BJ (cell line): ENCODE measurements at regions not wholly inside any gene's neighbourhood (a gene's known extent, or its start where the extent isn't known, plus 50 kb on each side); places are given as distances from the start of the nearest gene placed in this dataset.

Experiments used
- CTCF ChIA-PET: fragments of 350-600 bp; formaldehyde crosslinking; extraction: SDS; loops from one replicate; lab custom pipeline; 2021; ENCODE audit warnings: antibody characterized with exemption, inconsistent platforms; lab: Yijun Ruan, JAX
- POLR2A ChIA-PET: fragments of 300-600 bp; sonication (Branson Sonifier 250); formaldehyde crosslinking; extraction: SDS; loops from one replicate; lab custom pipeline; 2021; ENCODE audit warnings: antibody characterized with exemption; lab: Charles Lee
- DNase-seq: peaks from one replicate; pipeline ENCODE4 v3.0.0-alpha.2; 2011; ENCODE audit warnings: low read depth
- H3K27me3 ChIP-seq: 2 replicates; pipeline ENCODE4 v1.6.0; 2011; ENCODE audit warnings: low read length; ENCODE audit not compliant: control insufficient read depth, insufficient read depth
- H3K36me3 ChIP-seq: 2 replicates; pipeline ENCODE4 v1.5.1; 2011; ENCODE audit warnings: low read length; ENCODE audit not compliant: control insufficient read depth, insufficient read depth
- H3K4me3 ChIP-seq: 2 replicates; pipeline ENCODE4 v1.5.1; 2011; ENCODE audit warnings: low read depth, mild to moderate bottlenecking, control low read depth, low read length
- TF ChIP-seq, protein P1 (sequence below): IDR thresholded peaks from 2 replicates; pipeline ENCODE4 v1.5.1; 2011; ENCODE audit warnings: low read depth, mild to moderate bottlenecking, control low read depth, inconsistent platforms, low read length, moderate library complexity; ENCODE audit not compliant: insufficient read depth

- Histone ChIP-seq H3K36me3 (no peaks in the 10 kb centered on the region), H3K4me3 (no peak overlapping the region), H3K27me3 (no peaks in the 10 kb centered on the region)
- CTCF ChIA-PET: interaction anchor here (0.6 kb wide), 1 partner anchor 926 kb away, joined by 3 read pairs; no protein-coding TSS in a partner anchor
- DNase-seq: no peak
- TF ChIP-seq, protein P1, sequence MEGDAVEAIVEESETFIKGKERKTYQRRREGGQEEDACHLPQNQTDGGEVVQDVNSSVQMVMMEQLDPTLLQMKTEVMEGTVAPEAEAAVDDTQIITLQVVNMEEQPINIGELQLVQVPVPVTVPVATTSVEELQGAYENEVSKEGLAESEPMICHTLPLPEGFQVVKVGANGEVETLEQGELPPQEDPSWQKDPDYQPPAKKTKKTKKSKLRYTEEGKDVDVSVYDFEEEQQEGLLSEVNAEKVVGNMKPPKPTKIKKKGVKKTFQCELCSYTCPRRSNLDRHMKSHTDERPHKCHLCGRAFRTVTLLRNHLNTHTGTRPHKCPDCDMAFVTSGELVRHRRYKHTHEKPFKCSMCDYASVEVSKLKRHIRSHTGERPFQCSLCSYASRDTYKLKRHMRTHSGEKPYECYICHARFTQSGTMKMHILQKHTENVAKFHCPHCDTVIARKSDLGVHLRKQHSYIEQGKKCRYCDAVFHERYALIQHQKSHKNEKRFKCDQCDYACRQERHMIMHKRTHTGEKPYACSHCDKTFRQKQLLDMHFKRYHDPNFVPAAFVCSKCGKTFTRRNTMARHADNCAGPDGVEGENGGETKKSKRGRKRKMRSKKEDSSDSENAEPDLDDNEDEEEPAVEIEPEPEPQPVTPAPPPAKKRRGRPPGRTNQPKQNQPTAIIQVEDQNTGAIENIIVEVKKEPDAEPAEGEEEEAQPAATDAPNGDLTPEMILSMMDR: no peak
- POLR2A ChIA-PET: no interaction called here
Observed at GRCh38 chr4:109359040-109359646, 56.7 kb upstream of the COL25A1 start.

DNA sequence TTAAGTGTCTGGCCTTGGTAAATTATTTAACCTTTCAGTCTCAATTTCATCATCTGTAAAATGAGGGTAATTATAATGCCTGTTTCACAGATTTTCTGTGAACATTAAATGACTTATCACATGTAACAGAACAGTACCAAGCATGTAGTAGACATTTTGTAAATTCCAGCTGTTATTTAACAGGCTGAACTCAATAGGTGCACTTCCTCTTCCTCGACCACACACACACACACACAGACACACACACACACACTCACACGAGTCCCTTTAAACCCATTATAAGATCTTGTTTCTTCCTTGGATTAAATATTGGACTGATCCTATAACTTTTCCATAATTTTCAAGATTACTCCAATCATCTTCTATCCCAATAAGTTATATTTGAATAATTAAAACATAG, 53.4 kb upstream of the COL25A1 start:
- CTCF ChIA-PET: no interaction called here
- Histone ChIP-seq H3K36me3 (no peaks in the 10 kb centered on the region), H3K4me3 (no peak overlapping the region), H3K27me3 (no peaks in the 10 kb centered on the region)
- TF ChIP-seq, protein P1: no peak
- no peak for DNase-seq
- POLR2A ChIA-PET: no interaction called here

DNA sequence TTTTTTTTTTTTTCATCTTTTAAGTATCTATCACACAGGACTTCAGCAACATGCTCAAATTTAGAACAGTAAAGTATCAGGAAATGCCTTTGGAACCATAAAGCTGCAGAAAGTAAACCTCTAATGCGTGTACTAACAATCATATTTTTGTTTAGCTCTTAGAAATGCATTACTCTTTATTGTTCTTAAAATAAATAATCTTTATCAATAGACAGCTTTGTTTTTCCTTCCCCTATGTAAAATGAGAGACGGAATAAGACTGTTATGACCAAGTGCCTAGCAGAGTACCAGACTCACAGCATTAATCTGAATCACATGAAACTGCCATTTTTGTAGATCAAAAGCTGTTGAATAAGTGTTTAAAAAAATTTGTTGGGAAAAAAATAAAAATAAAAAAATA, 50.5 kb upstream of the COL25A1 start:
- no peaks in the 10 kb centered on the region for H3K27me3 ChIP-seq
- no peak for DNase-seq
- ChIA-PET CTCF (interaction anchor here (0.6 kb wide), 1 partner anchor 1092 kb away, joined by 3 read pairs; no protein-coding TSS in a partner anchor), POLR2A (no interaction called here)
- no peaks in the 10 kb centered on the region for H3K36me3 ChIP-seq
- no peak overlapping the region for H3K4me3 ChIP-seq
- TF ChIP-seq, protein P1: no peak
